ENCODE measurements at regions not wholly inside any gene's neighbourhood (a gene's known extent, or its start where the extent isn't known, plus 50 kb on each side); places are given as distances from the start of the nearest gene placed in this dataset.

GRCh38 chr7:124399941-124400340, 365.7 kb downstream of the GPR37 start:
- CTCF ChIA-PET, result no interaction called here

GRCh38 chr7:124398937-124399552, 366.2 kb upstream of the TMEM229A start:
- ChIA-PET POLR2A (no interaction called here), CTCF (no interaction called here)
- no peak for DNase-seq (ENCODE audit: low spot score)
- Mint-ChIP-seq H3K4me1 (peaks cover 10% of the 10 kb centered on the region), H3K9me3 (peaks cover 12% of the 10 kb centered on the region), H3K27ac (no peak overlapping the region), H3K4me3 (no peak overlapping the region), H3K27me3 (ENCODE audit: low read depth) (no peaks in the 10 kb centered on the region), H3K36me3 (no peaks in the 10 kb centered on the region)
- no peak for ATAC-seq
- TF ChIP-seq ERG (CRISPR knock-in tag; IDR thresholded peaks at IDR 0.05) (no peak), GABPB1 (CRISPR knock-in tag; IDR thresholded peaks at IDR 0.05) (no peak), PREB (CRISPR knock-in tag; IDR thresholded peaks at IDR 0.05; ENCODE audit: borderline replicate concordance) (no peak), ZNF232 (CRISPR knock-in tag; IDR thresholded peaks at IDR 0.05) (no peak), ZBTB43 (CRISPR knock-in tag; IDR thresholded peaks at IDR 0.05) (no peak), FOXP4 (CRISPR knock-in tag; IDR thresholded peaks at IDR 0.05) (no peak), FOXK1 (CRISPR knock-in tag; IDR thresholded peaks at IDR 0.05) (no peak), GTF2I (CRISPR knock-in tag; conservative IDR thresholded peaks at IDR 0.05) (no peak), CTCF (IDR thresholded peaks at IDR 0.05) (no peak)

More at GRCh38 chr7:124399941-124400340, 365.7 kb downstream of the GPR37 start:
- H3K9me3 Mint-ChIP-seq, result peaks cover 12% of the 10 kb centered on the region
- POLR2A ChIA-PET, result no interaction called here
- no peaks in the 10 kb centered on the region for H3K36me3 Mint-ChIP-seq
- H3K27ac Mint-ChIP-seq, result no peak overlapping the region
- no peak for TF ChIP-seq ZNF121 (CRISPR knock-in tag; IDR thresholded peaks at IDR 0.05)
- no peak for TF ChIP-seq AR (CRISPR knock-in tag; IDR thresholded peaks at IDR 0.05)
- ATAC-seq, result no peak
- no peak overlapping the region for H3K4me3 Mint-ChIP-seq
- no peaks in the 10 kb centered on the region for H3K27me3 Mint-ChIP-seq (ENCODE audit: low read depth)
- peaks cover 10% of the 10 kb centered on the region for H3K4me1 Mint-ChIP-seq
- no peak for DNase-seq (ENCODE audit: low spot score)

- no peak overlapping the region for H3K27ac Mint-ChIP-seq
- DNase-seq (ENCODE audit: low spot score) (no peak), ATAC-seq (no peak)
- no peaks in the 10 kb centered on the region for H3K36me3 Mint-ChIP-seq
- H3K4me1 Mint-ChIP-seq, result peaks cover 10% of the 10 kb centered on the region
- POLR2A ChIA-PET, result no interaction called here
- peaks cover 12% of the 10 kb centered on the region for H3K9me3 Mint-ChIP-seq
- no peaks in the 10 kb centered on the region for H3K27me3 Mint-ChIP-seq (ENCODE audit: low read depth)
- CTCF ChIA-PET, result no interaction called here
- H3K4me3 Mint-ChIP-seq, result no peak overlapping the region
- TF ChIP-seq ZNF281 (CRISPR knock-in tag; IDR thresholded peaks at IDR 0.05) (no peak), ZSCAN18 (CRISPR knock-in tag; IDR thresholded peaks at IDR 0.05) (no peak)
Observed at GRCh38 chr7:124397134-124397533, 364.3 kb upstream of the TMEM229A start.

Data from WTC11 (cell line).